ENCODE measurements at regions not wholly inside any gene's neighbourhood (a gene's known extent, or its start where the extent isn't known, plus 50 kb on each side); places are given as distances from the start of the nearest gene placed in this dataset.

DNA sequence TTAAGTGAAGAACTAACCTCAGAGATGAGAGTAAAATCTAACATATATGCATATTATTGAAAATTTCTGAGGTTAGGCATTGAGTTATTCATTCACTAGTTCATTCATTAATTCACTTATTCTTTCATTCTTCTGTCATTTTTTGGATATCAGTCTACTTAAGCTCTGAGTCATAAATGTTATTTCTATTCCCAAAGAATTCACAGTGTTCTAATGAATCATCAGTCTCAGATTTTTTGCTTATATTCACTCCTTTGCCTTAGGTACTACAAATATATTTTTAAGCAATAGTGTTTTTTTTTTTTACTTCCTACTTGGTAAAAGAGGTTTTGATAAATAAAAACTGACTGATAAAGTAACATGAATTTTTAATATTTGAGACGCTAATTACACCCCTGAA lies 95.2 kb upstream of the DKK2 start:
- Histone ChIP-seq H2BK5ac (ENCODE audit: low read depth, low read length, poor library complexity, severe bottlenecking) (no peak overlapping the region), H3K14ac (replicated peaks; ENCODE audit: low read depth, low read length) (no peak overlapping the region), H3K27ac (ENCODE audit: insufficient read depth, low read length) (no peak overlapping the region), H4K91ac (ENCODE audit: insufficient read depth, low read depth, low read length) (no peak overlapping the region), H3K9me3 (ENCODE audit: control insufficient read depth, insufficient read depth, low read length) (no peaks in the 10 kb centered on the region), H3K18ac (ENCODE audit: low read depth, low read length) (no peak overlapping the region), H3K9ac (ENCODE audit: low read depth, low read length) (no peak overlapping the region), H2BK120ac (ENCODE audit: low read depth, low read length) (no peak overlapping the region), H3K4me1 (ENCODE audit: control insufficient read depth, insufficient read depth, low read length) (no peaks in the 10 kb centered on the region), H3K27me3 (ENCODE audit: control insufficient read depth, insufficient read depth, low read length) (no peaks in the 10 kb centered on the region), H3K4ac (ENCODE audit: low read depth, low read length) (no peak overlapping the region), H2AK5ac (ENCODE audit: low read depth, low read length) (no peak overlapping the region), H4K20me1 (ENCODE audit: insufficient read depth, low read length) (no peaks in the 10 kb centered on the region), H4K5ac (ENCODE audit: low read depth, low read length) (no peak overlapping the region), H3K56ac (ENCODE audit: extremely low read depth, insufficient read depth, low read length) (no peak overlapping the region), H2BK20ac (ENCODE audit: low read depth, low read length) (no peak overlapping the region), H2AK9ac (replicated peaks; ENCODE audit: low read depth, low read length, poor library complexity) (no peak overlapping the region), H3K4me2 (ENCODE audit: low read depth, low read length) (no peak overlapping the region), H3K4me3 (ENCODE audit: insufficient read depth, low read depth, low read length) (no peak overlapping the region), H2BK15ac (ENCODE audit: low read depth, low read length) (no peak overlapping the region), H4K8ac (ENCODE audit: low read depth in 2 of 2, low read length in 2 of 2) (no peak overlapping the region), H3K36me3 (ENCODE audit: control insufficient read depth, insufficient read depth, low read length) (no peaks in the 10 kb centered on the region), H2AFZ (replicated peaks; ENCODE audit: low read length, poor library complexity) (no peak overlapping the region), H3K9me1 (ENCODE audit: insufficient read depth, low read length) (no peaks in the 10 kb centered on the region), H3K23ac (ENCODE audit: low read depth, low read length) (no peak overlapping the region), H3K79me1 (ENCODE audit: low read depth in 1 of 2, low read length in 2 of 2) (no peaks in the 10 kb centered on the region)
- CTCF ChIA-PET = no interaction called here
- no TSS peak for BruUV-seq (replicated peaks)
- WGBS, 2 experiments (ENCODE audit: extremely low coverage in 2 of 2, insufficient read length in 1 of 2) = no CpG with 5 or more reads among the region's 1 CpG
- peak; percentile 6 for DNase-seq
- ATAC-seq (ENCODE audit: low read depth) = no peak
- in situ Hi-C loops (cut with MboI; ENCODE audit: low sequenced_read_pairs) = no loop called here
- POLR2A ChIA-PET (ENCODE audit: unreplicated experiment) = no interaction called here
- dilution Hi-C loops (cut with HindIII; ENCODE audit: low sequenced_read_pairs, unreplicated experiment) = no loop called here
- TF ChIP-seq, protein P1, sequence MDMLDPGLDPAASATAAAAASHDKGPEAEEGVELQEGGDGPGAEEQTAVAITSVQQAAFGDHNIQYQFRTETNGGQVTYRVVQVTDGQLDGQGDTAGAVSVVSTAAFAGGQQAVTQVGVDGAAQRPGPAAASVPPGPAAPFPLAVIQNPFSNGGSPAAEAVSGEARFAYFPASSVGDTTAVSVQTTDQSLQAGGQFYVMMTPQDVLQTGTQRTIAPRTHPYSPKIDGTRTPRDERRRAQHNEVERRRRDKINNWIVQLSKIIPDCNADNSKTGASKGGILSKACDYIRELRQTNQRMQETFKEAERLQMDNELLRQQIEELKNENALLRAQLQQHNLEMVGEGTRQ (IDR thresholded peaks at IDR 0.05; ENCODE audit: low read depth, low read length) = no peak
- TF ChIP-seq, protein P2, sequence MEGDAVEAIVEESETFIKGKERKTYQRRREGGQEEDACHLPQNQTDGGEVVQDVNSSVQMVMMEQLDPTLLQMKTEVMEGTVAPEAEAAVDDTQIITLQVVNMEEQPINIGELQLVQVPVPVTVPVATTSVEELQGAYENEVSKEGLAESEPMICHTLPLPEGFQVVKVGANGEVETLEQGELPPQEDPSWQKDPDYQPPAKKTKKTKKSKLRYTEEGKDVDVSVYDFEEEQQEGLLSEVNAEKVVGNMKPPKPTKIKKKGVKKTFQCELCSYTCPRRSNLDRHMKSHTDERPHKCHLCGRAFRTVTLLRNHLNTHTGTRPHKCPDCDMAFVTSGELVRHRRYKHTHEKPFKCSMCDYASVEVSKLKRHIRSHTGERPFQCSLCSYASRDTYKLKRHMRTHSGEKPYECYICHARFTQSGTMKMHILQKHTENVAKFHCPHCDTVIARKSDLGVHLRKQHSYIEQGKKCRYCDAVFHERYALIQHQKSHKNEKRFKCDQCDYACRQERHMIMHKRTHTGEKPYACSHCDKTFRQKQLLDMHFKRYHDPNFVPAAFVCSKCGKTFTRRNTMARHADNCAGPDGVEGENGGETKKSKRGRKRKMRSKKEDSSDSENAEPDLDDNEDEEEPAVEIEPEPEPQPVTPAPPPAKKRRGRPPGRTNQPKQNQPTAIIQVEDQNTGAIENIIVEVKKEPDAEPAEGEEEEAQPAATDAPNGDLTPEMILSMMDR (conservative IDR thresholded peaks at IDR 0.05; ENCODE audit: low read depth, low read length) = no peak
- TF ChIP-seq MAFK (IDR thresholded peaks at IDR 0.05; ENCODE audit: low read depth, low read length) (no peak), RAD21 (IDR thresholded peaks at IDR 0.05; ENCODE audit: low read length) (no peak), CEBPB (IDR thresholded peaks at IDR 0.05; ENCODE audit: low read depth, low read length) (no peak), MAZ (IDR thresholded peaks at IDR 0.05; ENCODE audit: borderline replicate concordance, low read depth, low read length) (no peak), NFE2L2 (IDR thresholded peaks at IDR 0.05; ENCODE audit: low read depth, low read length) (no peak), BHLHE40 (IDR thresholded peaks at IDR 0.05; ENCODE audit: low read depth, low read length) (no peak), RCOR1 (IDR thresholded peaks at IDR 0.05; ENCODE audit: insufficient replicate concordance, low read length) (no peak), CHD1 (IDR thresholded peaks at IDR 0.05; ENCODE audit: low read depth, low read length) (no peak)
- TF ChIP-seq, protein P3, sequence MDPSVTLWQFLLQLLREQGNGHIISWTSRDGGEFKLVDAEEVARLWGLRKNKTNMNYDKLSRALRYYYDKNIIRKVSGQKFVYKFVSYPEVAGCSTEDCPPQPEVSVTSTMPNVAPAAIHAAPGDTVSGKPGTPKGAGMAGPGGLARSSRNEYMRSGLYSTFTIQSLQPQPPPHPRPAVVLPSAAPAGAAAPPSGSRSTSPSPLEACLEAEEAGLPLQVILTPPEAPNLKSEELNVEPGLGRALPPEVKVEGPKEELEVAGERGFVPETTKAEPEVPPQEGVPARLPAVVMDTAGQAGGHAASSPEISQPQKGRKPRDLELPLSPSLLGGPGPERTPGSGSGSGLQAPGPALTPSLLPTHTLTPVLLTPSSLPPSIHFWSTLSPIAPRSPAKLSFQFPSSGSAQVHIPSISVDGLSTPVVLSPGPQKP (IDR thresholded peaks at IDR 0.05; ENCODE audit: borderline replicate concordance, low read depth, low read length) = no peak
- intact Hi-C loops (cut with micrococcal nuclease) = no loop called here
